Endothelial cell of umbilical vein (primary cell): ENCODE measurements at regions not wholly inside any gene's neighbourhood (a gene's known extent, or its start where the extent isn't known, plus 50 kb on each side); places are given as distances from the start of the nearest gene placed in this dataset.

Source experiments
- BruUV-seq: library from RNA; stranded (reverse); fragments of 400-500 nt; replicated peaks from 2 replicates; lab custom pipeline; 2021; lab: Mats Ljungman, UMichigan
- CTCF ChIA-PET: fragments of 300-600, 350-600 bp; sonication (Branson Sonifier 250); formaldehyde crosslinking; loops from one replicate; lab custom pipeline; 2021; ENCODE audit warnings: antibody characterized with exemption, inconsistent platforms; lab: Charles Lee
- POLR2A ChIA-PET: fragments of 300-600, 350-600 bp; sonication (Branson Sonifier 250); formaldehyde crosslinking; loops from one replicate; lab custom pipeline; 2021; ENCODE audit warnings: antibody characterized with exemption, inconsistent platforms; lab: Charles Lee
- DNase-seq: peaks from one replicate; pipeline ENCODE4 v3.0.0-alpha.2; 2011; ENCODE audit warnings: low read depth, low spot score
- FAIRE-seq: peaks from 2 replicates; lab custom pipeline; 2011; peaks lifted over from hg19 to GRCh38; lab: Jason Lieb, UNC
- H2AFZ ChIP-seq: 2 replicates; pipeline ENCODE4 v1.6.0; 2012; ENCODE audit warnings: low read depth, low read length, control low read depth, inconsistent platforms
- H3K27ac ChIP-seq: 2 replicates; pipeline ENCODE4 v1.5.1; 2011; ENCODE audit warnings: low read depth, mild to moderate bottlenecking, control low read depth, low read length, moderate library complexity; ENCODE audit not compliant: insufficient read depth
- H3K27me3 ChIP-seq, 2 experiments: 2 replicates each; pipeline versions ENCODE4 v1.6.0 to v1.6.1; 2011; ENCODE audit warnings: low read length in 2 of 2, mixed read lengths in 1 of 2; ENCODE audit not compliant: control insufficient read depth in 2 of 2, insufficient read depth in 2 of 2
- H3K36me3 ChIP-seq, 2 experiments: 2 replicates in 1 of 2; 3 replicates in 1 of 2; pipeline ENCODE4 v1.5.1; 2011; ENCODE audit warnings: low read length in 2 of 2, mild to moderate bottlenecking in 1 of 2, moderate library complexity in 1 of 2; ENCODE audit not compliant: control insufficient read depth in 2 of 2, insufficient read depth in 2 of 2; ENCODE audit errors: extremely low read depth in 1 of 2
- H3K4me1 ChIP-seq: 3 replicates; pipeline ENCODE4 v1.5.1; 2011; ENCODE audit warnings: mild to moderate bottlenecking, low read length; ENCODE audit not compliant: control insufficient read depth, insufficient read depth; ENCODE audit errors: extremely low read depth
- H3K4me2 ChIP-seq: 2 replicates; pipeline ENCODE4 v1.6.1; 2011; ENCODE audit warnings: low read length, control low read depth, mixed read lengths; ENCODE audit not compliant: insufficient read depth
- H3K4me3 ChIP-seq, 3 experiments: fragments of 200-600 bp in 1 of 3; sonication (generic), shearing (Covaris generic) in 1 of 3; replicated peaks in 1 of 3; 2 replicates each; pipeline ENCODE4 v1.5.1; 2011 to 2016; ENCODE audit warnings: control low read depth in 3 of 3, low read length in 3 of 3, mild to moderate bottlenecking in 2 of 3, inconsistent platforms in 1 of 3, low read depth in 1 of 3, moderate library complexity in 1 of 3; ENCODE audit not compliant: insufficient read depth in 1 of 3
- H3K79me2 ChIP-seq: 2 replicates; pipeline ENCODE4 v1.6.0; 2012; ENCODE audit warnings: low read length, inconsistent platforms; ENCODE audit not compliant: control insufficient read depth, insufficient read depth
- H3K9ac ChIP-seq: replicated peaks from 2 replicates; pipeline ENCODE3; 2011; ENCODE audit warnings: low read length, control low read depth; ENCODE audit not compliant: insufficient read depth; ENCODE audit errors: extremely low read depth
- H3K9me1 ChIP-seq: replicated peaks from 3 replicates; pipeline ENCODE4 v1.6.0; 2011; ENCODE audit warnings: mild to moderate bottlenecking, low read length; ENCODE audit not compliant: control insufficient read depth, insufficient read depth; ENCODE audit errors: extremely low read depth
- H3K9me3 ChIP-seq: replicated peaks from 2 replicates; pipeline ENCODE4 v1.5.1; 2012; ENCODE audit warnings: low read length, inconsistent platforms; ENCODE audit not compliant: control insufficient read depth, insufficient read depth
- H4K20me1 ChIP-seq: replicated peaks from 2 replicates; pipeline ENCODE3; 2011; ENCODE audit warnings: mild to moderate bottlenecking, low read length; ENCODE audit not compliant: control insufficient read depth, insufficient read depth; ENCODE audit errors: extremely low read depth
- EZH2 ChIP-seq: IDR thresholded peaks from 2 replicates; pipeline ENCODE4 v1.6.1; 2012; ENCODE audit warnings: borderline replicate concordance, low read depth, mild to moderate bottlenecking, moderate library complexity, low read length, inconsistent platforms; ENCODE audit not compliant: severe bottlenecking
- FOS ChIP-seq: IDR thresholded peaks from 2 replicates; pipeline ENCODE4 v1.6.1; 2011; ENCODE audit warnings: mild to moderate bottlenecking, low read length, moderate library complexity, borderline replicate concordance; ENCODE audit not compliant: insufficient read depth
- GATA2 ChIP-seq: IDR thresholded peaks from 2 replicates; pipeline ENCODE4 v1.7.0; 2011; ENCODE audit warnings: low read depth, mild to moderate bottlenecking, moderate library complexity, mixed read lengths, low read length; ENCODE audit not compliant: insufficient read length, insufficient read depth
- JUN ChIP-seq: IDR thresholded peaks from 2 replicates; pipeline ENCODE4 v1.6.1; 2011; ENCODE audit warnings: borderline replicate concordance, low read depth; ENCODE audit not compliant: insufficient read length, insufficient read depth
- MYC ChIP-seq: IDR thresholded peaks from one replicate; pipeline ENCODE4 v1.6.1; 2011; ENCODE audit warnings: mild to moderate bottlenecking, low read depth, low read length
- POLR2A ChIP-seq: IDR thresholded peaks from 2 replicates; pipeline ENCODE4 v1.6.1; 2012; ENCODE audit warnings: low read depth, mild to moderate bottlenecking, control low read depth, low read length
- POLR2AphosphoS5 ChIP-seq: IDR thresholded peaks from 2 replicates; pipeline ENCODE4 v1.6.1; 2012; ENCODE audit warnings: low read depth, mild to moderate bottlenecking, control low read depth, low read length, moderate library complexity; ENCODE audit not compliant: insufficient read depth
- dilution Hi-C: fragments of 300-500 bp; cut with MboI; formaldehyde crosslinking; loops from one replicate; pipeline ENCODE4 v1.15.0; 2019; ENCODE audit warnings: low sequenced_read_pairs; ENCODE audit not compliant: extremely low pct_ligation_motif_present
- intact Hi-C: fragments of 100-400 bp; cut with micrococcal nuclease; formaldehyde crosslinking; loops from one replicate; pipeline ENCODE4 v1.10.0; 2022
- TF ChIP-seq, protein P1 (sequence below): IDR thresholded peaks from 2 replicates; pipeline ENCODE4 v1.6.1; 2011; ENCODE audit not compliant: insufficient read depth, insufficient read length
- TF ChIP-seq, protein P2 (sequence below), 2 donors: IDR thresholded peaks; 1 replicate in 1 of 2; 2 replicates in 1 of 2; pipeline ENCODE4 v1.5.1; 2011; ENCODE audit warnings: low read length in 2 of 2, mild to moderate bottlenecking in 2 of 2, moderate library complexity in 2 of 2, control low read depth in 1 of 2, inconsistent platforms in 1 of 2, low read depth in 1 of 2; ENCODE audit not compliant: insufficient read depth in 1 of 2; ENCODE audit errors: extremely low read depth in 1 of 2

DNA sequence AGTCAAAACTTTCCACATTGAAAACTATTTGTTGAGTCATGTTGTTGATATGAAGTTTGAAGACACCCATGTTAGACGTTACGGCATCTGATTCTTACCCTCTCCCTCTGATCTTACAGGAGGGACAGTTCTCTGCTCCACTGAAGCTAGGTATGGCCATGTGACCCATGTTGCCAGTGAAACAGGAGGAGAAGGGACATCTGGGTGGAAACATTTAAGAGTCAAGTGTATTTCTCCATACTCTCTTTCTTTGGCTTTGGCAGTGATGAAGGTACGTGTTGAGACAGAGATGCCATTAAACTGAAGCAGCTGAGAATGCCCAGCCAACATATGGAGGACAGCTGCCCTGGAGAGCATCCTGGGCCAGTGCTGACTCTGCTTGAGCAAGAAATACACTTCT is 198.4 kb upstream of the PTGFR start:
- Histone ChIP-seq H3K9me1 (no peaks in the 10 kb centered on the region), H2AFZ (no peak overlapping the region), H3K4me1 (no peaks in the 10 kb centered on the region), H3K4me3 (no peak overlapping the region), H3K9me3 (no peaks in the 10 kb centered on the region), H3K4me2 (no peak overlapping the region), H3K27ac (no peak overlapping the region), H3K79me2 (no peaks in the 10 kb centered on the region), H3K36me3 (no peaks in the 10 kb centered on the region), H3K27me3 (peaks cover 0 to 2% of the 10 kb centered on the region in 2 experiments), H4K20me1 (no peaks in the 10 kb centered on the region), H3K9ac (no peak overlapping the region)
- FAIRE-seq (no peak), DNase-seq (no peak)
- intact Hi-C loops = no loop called here
- no peak for TF ChIP-seq FOS
- no peak for TF ChIP-seq JUN
- TF ChIP-seq MYC = no peak
- TF ChIP-seq POLR2A = no peak
- no peak for TF ChIP-seq GATA2
- no peak for TF ChIP-seq POLR2AphosphoS5
- TF ChIP-seq EZH2 = no peak
- TF ChIP-seq, protein P1, sequence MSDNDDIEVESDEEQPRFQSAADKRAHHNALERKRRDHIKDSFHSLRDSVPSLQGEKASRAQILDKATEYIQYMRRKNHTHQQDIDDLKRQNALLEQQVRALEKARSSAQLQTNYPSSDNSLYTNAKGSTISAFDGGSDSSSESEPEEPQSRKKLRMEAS = no peak
- TF ChIP-seq, protein P2, sequence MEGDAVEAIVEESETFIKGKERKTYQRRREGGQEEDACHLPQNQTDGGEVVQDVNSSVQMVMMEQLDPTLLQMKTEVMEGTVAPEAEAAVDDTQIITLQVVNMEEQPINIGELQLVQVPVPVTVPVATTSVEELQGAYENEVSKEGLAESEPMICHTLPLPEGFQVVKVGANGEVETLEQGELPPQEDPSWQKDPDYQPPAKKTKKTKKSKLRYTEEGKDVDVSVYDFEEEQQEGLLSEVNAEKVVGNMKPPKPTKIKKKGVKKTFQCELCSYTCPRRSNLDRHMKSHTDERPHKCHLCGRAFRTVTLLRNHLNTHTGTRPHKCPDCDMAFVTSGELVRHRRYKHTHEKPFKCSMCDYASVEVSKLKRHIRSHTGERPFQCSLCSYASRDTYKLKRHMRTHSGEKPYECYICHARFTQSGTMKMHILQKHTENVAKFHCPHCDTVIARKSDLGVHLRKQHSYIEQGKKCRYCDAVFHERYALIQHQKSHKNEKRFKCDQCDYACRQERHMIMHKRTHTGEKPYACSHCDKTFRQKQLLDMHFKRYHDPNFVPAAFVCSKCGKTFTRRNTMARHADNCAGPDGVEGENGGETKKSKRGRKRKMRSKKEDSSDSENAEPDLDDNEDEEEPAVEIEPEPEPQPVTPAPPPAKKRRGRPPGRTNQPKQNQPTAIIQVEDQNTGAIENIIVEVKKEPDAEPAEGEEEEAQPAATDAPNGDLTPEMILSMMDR (IDR thresholded peaks at IDR 0.05; ENCODE audit: extremely low read depth in 1 of 2, insufficient read depth in 1 of 2, low read depth in 1 of 2, low read length in 2 of 2) = no peak
- dilution Hi-C loops = no loop called here
- no TSS peak for BruUV-seq
- ChIA-PET POLR2A (no interaction called here), CTCF (interaction anchor here (0.7 to 1.0 kb wide), 2 partner anchors 11 to 41 kb away, joined by 3 read pairs; no protein-coding TSS in a partner anchor)
